Mesenchymal stem cell (in vitro differentiated cells and primary cell): ENCODE measurements at regions not wholly inside any gene's neighbourhood (a gene's known extent, or its start where the extent isn't known, plus 50 kb on each side); places are given as distances from the start of the nearest gene placed in this dataset. TPM values are rescaled to one million over a fixed set of nuclear protein-coding genes. Genes with fewer than 3 reads are reported as not detected.

Experiments used
- small RNA-seq: library from polyadenylated mRNA; stranded (forward); fragments of <200 nt; extraction: miRNeasy Mini kit (QIAGEN cat#:217004); gene quantifications from one replicate; pipeline ENCODE3, GENCODE V24; 2013; ENCODE audit warnings: low read depth

Small RNA genes in the stretch of these regions (small RNA-seq; reads per million reads assigned to genes)
- not detected for gene AC019129.1
